HG03442 (cell line): ENCODE measurements at regions not wholly inside any gene's neighbourhood (a gene's known extent, or its start where the extent isn't known, plus 50 kb on each side); places are given as distances from the start of the nearest gene placed in this dataset.
"Not testable (repeated sequence)": the region's sequence is repeated elsewhere in the genome, so short reads cannot be mapped to it uniquely, and the experiment has no call there.

Experiments
- ATAC-seq: cut with Tn5 transposase; IDR thresholded peaks from one replicate; pipeline ENCODE4 v1.9.1; 2021; ENCODE audit warnings: mild to moderate bottlenecking, moderate library complexity; ENCODE audit not compliant: unreplicated experiment

DNA sequence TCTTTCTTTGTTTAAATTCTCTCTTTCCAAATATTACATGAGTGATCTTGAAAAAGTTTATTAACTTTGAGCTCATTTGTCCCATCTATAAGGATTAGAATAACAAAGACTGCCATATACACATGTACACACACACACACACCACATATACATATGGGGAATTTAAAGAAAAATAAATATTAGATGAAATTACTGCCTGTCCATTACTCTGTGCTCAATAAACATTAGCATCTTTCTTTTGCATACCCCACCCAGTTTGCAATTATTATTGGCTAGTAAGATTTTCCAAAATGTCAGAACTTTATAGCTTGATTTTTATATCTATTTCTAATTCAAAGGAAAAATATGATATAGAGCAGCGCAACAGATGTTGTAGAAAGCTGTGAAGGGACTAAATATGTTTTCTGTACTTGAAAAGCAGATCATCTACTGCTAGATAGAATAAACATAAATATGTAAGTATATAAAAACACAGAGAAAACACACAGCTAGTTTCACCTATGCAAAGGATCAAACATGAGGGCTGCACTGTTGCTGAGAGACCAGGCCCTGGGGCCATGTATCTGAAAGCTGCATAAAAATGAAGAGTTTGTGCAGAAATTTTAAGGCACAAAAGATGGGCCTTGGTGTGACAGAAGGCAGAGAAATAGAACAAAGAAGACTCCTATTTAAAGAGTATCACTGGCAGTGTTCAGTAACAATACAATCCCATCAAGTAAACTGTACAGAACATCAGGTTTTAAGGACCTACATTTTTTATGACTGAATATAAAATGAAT lies 114.2 kb upstream of the NECTIN3 start:
- ATAC-seq, result no peak

DNA sequence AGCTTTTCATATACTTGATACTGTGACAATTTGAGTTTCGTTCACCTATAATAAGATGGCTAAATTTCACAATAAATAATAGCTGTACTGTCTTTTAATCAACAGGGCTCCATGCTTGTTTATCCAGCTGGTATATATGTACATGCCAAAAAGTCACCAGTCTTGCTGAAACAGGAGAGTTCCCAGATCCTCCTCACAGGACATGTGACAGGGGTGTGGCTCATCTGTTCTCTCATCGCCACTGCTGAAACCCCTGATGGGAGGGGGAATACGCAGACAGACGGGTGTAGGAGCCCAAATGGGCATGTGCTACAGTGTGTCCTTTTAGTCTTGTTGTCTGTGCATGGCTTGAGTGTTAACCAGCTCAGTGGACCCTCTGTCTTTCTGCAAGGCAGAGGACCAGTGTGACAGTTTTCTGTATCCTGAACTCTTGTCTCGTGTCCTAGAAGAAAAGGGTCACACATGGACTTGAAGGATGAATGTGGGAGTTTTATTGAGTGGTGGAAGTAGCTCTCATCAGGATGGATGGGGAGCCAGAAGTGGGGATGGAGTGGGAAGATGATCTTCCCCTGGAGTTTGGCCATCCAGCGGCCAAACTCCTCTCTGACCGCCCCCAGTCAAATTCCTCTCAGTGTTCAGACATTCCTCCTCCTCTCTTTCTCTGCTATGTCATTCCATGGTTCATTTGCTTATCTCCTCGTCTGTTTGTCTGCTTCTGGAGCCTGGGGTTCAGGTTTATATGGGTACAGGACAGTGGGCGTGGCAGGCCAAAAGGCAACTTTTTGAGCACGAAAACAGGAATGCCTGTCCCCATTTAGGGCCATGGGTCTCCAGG lies 113.1 kb upstream of the NECTIN3 start:
- no peak for ATAC-seq

- no peak for ATAC-seq
Measured at GRCh38 chr3:110965976-110966375, 105.6 kb upstream of the NECTIN3 start.

- ATAC-seq, result no peak
Measured at GRCh38 chr3:110966966-110967663, 104.5 kb upstream of the NECTIN3 start.

GRCh38 chr3:110968076-110968475 lies 103.5 kb upstream of the NECTIN3 start:
- no peak for ATAC-seq

DNA sequence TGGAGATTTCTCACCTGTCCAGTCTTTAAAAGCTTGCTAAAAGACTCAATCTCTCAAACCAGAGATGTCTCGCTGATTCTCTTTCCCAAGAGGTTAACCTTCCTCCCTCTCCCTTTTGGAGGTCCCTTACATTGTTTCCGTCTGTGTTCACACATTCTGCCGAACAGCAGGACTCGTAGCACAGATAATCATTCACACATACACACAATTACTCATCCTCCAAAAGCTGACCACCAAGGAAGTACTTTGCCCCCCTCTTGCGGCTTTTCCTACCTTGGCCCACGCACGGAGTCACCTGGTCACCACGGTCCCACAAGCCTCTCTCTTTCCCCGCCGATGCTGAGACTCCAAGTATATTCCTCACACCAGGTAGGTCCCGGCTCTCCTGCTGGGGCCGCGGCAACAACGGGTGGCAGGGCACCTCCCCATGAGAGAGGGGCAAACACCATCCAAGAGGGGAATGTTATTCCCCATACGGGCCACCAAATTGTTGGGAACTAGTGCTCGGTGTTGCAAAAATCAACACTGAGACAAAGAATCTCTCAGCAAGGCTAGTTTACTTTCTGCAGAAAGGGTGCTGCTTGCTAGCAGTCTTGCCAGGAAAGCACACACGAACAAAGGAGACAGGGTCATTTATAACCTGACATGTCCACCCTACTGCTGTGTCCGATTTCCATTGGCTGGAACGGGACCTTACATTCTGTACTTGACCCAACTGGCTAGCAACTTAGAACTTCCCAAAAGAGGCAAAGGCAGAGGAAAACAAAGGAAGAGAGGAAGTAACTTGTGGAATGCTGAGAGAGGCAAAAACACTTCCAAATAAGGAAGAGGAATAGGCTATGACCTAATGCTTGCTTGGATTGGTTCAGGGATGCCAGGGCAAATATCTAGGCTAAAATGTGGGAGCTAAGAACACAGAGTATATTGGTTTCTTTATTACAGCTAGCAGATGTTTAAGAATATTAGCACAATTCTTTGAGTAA lies 102.1 kb upstream of the NECTIN3 start:
- no peak for ATAC-seq

DNA sequence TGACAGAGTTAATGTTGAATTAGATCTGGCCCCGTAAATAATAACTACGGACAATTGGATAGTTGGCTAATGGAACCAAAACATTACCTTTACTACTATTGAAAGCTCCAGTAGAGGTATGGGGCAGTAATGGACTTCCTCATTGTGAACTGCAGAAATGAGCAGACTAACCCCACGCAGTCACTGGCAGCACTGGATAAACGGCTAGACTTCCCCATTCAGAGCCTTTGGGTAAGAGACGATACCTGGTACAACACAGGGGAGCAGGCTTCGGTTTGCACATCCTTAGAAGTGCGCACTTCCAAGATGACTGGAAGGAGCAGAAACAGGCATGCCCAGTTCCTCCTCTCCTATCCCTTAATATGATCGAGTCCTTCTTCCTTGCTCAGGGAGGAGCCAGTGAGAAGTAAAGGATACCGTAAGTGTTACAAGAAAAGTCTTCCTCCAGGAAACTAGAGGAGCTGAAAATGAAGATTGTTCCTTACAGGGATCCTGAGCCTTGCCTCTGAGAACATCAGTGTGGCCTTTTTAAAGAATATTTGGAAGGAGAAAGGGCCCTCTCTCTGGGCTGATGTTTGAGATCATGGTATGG lies 100.5 kb upstream of the NECTIN3 start:
- no peak for ATAC-seq

- no peak for ATAC-seq
Measured at GRCh38 chr3:110973263-110973895, 98.2 kb upstream of the NECTIN3 start.

DNA sequence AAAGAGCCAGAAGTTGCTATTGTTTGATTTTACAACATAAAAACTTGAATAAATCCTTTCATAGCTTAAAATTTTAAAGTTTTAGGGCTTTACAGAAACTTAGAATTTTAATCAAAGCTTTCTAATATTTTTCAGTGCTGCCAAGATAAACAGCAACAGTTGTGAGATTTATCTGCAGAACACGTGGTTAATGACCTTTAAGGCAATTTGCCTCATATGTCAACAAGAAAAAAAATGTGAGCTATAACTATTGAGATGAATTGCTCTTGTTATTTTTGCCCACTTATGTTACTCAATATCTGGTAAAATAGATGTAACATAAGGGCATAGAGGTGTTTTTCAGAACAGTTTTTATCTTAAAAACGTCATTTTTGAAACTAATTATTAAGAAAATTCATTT lies 96.7 kb upstream of the NECTIN3 start:
- no peak for ATAC-seq

- no peak for ATAC-seq
Measured at GRCh38 chr3:110984456-110985250, 87.0 kb upstream of the NECTIN3 start.

DNA sequence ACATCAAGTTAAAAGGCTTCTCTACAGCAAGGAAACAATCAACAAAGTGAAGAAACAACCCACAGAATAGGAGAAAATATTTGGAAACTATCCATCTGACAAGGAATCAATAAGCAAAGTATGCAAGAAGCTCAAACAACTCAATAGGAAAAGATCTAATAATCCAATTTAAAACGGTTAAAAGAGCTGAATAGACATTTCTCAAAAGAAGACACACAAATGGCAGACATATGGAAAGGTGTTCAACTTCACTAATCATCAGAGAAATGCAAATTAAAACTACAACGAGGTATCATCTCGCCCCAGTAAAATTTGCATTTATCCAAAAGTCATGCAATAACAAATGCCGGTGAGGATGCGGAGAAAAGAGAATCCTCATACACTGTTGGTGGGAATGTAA lies 82.2 kb upstream of the NECTIN3 start:
- ATAC-seq, result no peak

DNA sequence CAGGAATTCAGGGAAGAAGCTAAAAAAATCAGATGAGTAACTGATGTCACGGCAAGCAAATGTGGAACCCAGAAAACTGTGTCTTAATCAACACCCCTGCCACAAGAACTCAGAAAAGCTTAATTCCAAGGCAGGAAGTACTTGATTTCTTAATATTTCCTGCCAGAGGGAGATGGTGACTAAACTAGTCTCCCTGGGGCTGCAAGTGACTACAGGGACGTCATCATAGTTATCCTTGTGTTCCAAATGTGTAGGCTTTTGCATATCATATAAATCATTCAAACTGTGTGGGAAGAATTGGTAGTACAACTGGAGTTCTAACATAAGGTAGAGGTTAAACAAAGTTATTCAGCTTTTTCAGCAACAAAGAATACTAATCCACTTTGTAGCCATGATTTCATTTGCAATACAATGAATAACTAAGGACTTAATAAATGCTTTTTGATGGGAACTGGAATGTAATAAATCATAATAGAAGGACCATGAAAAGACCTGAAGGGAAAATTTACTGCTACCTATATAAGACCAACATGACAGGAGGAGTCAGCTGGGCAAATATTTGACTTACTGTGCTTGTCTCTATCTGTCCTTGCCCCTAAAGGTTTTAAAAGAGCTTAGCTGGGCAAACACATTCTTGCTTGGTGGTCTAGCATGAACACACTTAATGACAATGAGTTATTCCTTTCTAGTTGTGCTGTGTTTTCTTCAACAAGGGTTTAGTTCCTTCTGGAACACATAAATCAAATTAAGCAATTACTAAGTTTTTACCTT lies 76.0 kb upstream of the NECTIN3 start:
- ATAC-seq, result no peak

- not testable (repeated sequence) for ATAC-seq
Measured at GRCh38 chr3:110998766-110999165, 72.8 kb upstream of the NECTIN3 start.

- not testable (repeated sequence) for ATAC-seq
Measured at GRCh38 chr3:111006485-111006884, 65.1 kb upstream of the NECTIN3 start.

GRCh38 chr3:111012388-111013248 lies 59.0 kb upstream of the NECTIN3 start:
- ATAC-seq, result no peak
